GM12878 (cell line): ENCODE measurements at regions not wholly inside any gene's neighbourhood (a gene's known extent, or its start where the extent isn't known, plus 50 kb on each side); places are given as distances from the start of the nearest gene placed in this dataset.

Source experiments
- ATAC-seq: fragments of 200-7000 bp; cut with Tn5 transposase; 3 replicates; pipeline ENCODE4 v1.9.1; 2020; ENCODE audit warnings: mild to moderate bottlenecking, moderate library complexity
- BruUV-seq: library from RNA; stranded (reverse); fragments of 400-500 nt; replicated peaks from 2 replicates; lab custom pipeline; 2021; lab: Mats Ljungman, UMichigan
- CTCF ChIA-PET: fragments of 300-600 bp; sonication (Branson Sonifier 250); formaldehyde crosslinking; extraction: SDS; loops from one replicate; lab custom pipeline; 2021; ENCODE audit warnings: inconsistent platforms; lab: Yijun Ruan, JAX
- POLR2A ChIA-PET: fragments of 350-600 bp; formaldehyde crosslinking; extraction: SDS; loops from one replicate; lab custom pipeline; 2021; ENCODE audit warnings: inconsistent platforms; lab: Charles Lee
- RAD21 ChIA-PET: fragments of 300-600 bp; sonication (Branson Sonifier 250); formaldehyde crosslinking; loops from one replicate; lab custom pipeline; 2023; ENCODE audit warnings: antibody characterized with exemption; ENCODE audit not compliant: unreplicated experiment; lab: Charles Lee
- SMC1A ChIA-PET: fragments of 300-600 bp; sonication (Branson Sonifier 250); formaldehyde crosslinking; loops from one replicate; lab custom pipeline; 2023; ENCODE audit not compliant: unreplicated experiment, uncharacterized antibody; lab: Charles Lee
- DNase-seq: peaks from one replicate; pipeline ENCODE4 v3.0.0-alpha.2; 2011; ENCODE audit warnings: low read depth, low spot score
- FAIRE-seq: peaks from 3 replicates; lab custom pipeline; 2011; peaks lifted over from hg19 to GRCh38; lab: Jason Lieb, UNC
- H2AFZ ChIP-seq: 2 replicates; pipeline ENCODE4 v1.6.0; 2011; ENCODE audit warnings: low read depth, low read length, control low read depth; ENCODE audit not compliant: control insufficient read depth
- H3K27ac ChIP-seq: 2 replicates; pipeline ENCODE4 v1.5.1; 2011; ENCODE audit warnings: control low read depth; ENCODE audit not compliant: control insufficient read depth, insufficient read depth
- H3K27me3 ChIP-seq, 2 experiments: replicated peaks in 1 of 2; 2 replicates each; pipeline versions ENCODE4 v1.6.0 to v1.6.1; 2011; ENCODE audit warnings: low read length in 1 of 2; ENCODE audit not compliant: control insufficient read depth in 2 of 2, insufficient read depth in 2 of 2
- H3K36me3 ChIP-seq, 2 experiments: 2 replicates each; pipeline ENCODE4 v1.5.1; 2011; ENCODE audit warnings: low read length in 1 of 2; ENCODE audit not compliant: control insufficient read depth in 2 of 2, insufficient read depth in 2 of 2
- H3K4me1 ChIP-seq: 2 replicates; pipeline ENCODE4 v1.6.1; 2011; ENCODE audit warnings: mild to moderate bottlenecking, low read length, moderate library complexity, mixed read lengths; ENCODE audit not compliant: control insufficient read depth, insufficient read depth
- H3K4me2 ChIP-seq: 2 replicates; pipeline ENCODE4 v1.6.0; 2011; ENCODE audit warnings: control low read depth; ENCODE audit not compliant: control insufficient read depth, insufficient read depth
- H3K4me3 ChIP-seq: fragments of 200-600 bp; sonication (generic); 2 replicates; pipeline ENCODE4 v1.5.1; 2016
- H3K79me2 ChIP-seq: 2 replicates; pipeline ENCODE4 v1.6.0; 2011; ENCODE audit warnings: low read length; ENCODE audit not compliant: control insufficient read depth, insufficient read depth
- H3K9ac ChIP-seq: 2 replicates; pipeline ENCODE4 v1.8.0; 2011; ENCODE audit warnings: low read length, control low read depth, mixed read lengths; ENCODE audit not compliant: control insufficient read depth, insufficient read depth
- H3K9me3 ChIP-seq: replicated peaks from 3 replicates; pipeline ENCODE4 v1.5.1; 2011; ENCODE audit warnings: mild to moderate bottlenecking, low read length; ENCODE audit not compliant: control insufficient read depth, insufficient read depth
- H4K20me1 ChIP-seq: 2 replicates; pipeline ENCODE4 v1.6.0; 2011; ENCODE audit not compliant: control insufficient read depth, insufficient read depth
- CHD4 ChIP-seq: fragments of 200-600 bp; sonication (generic); IDR thresholded peaks from 2 replicates; pipeline ENCODE4 v1.6.1; 2016; ENCODE audit warnings: mild to moderate bottlenecking
- CUX1 ChIP-seq: IDR thresholded peaks from 2 replicates; pipeline ENCODE4 v1.6.1; 2012; ENCODE audit warnings: improper control_type of control experiment, low read depth, low read length; ENCODE audit not compliant: insufficient replicate concordance
- DPF2 ChIP-seq: fragments of 450-650 bp; IDR thresholded peaks from 2 replicates; pipeline ENCODE4 v1.6.1; 2017; ENCODE audit warnings: mild to moderate bottlenecking
- GATAD2B ChIP-seq: fragments of 450-650 bp; conservative IDR thresholded peaks from 2 replicates; pipeline ENCODE4 v1.6.1; 2017; ENCODE audit warnings: low read depth, mild to moderate bottlenecking, moderate library complexity
- KDM1A ChIP-seq: fragments of 200-600 bp; sonication (generic); IDR thresholded peaks from 2 replicates; pipeline ENCODE4 v1.6.1; 2016; ENCODE audit warnings: borderline replicate concordance
- PAX8 ChIP-seq: fragments of 450-650 bp; IDR thresholded peaks from 2 replicates; pipeline ENCODE4 v1.6.1; 2017; ENCODE audit warnings: mild to moderate bottlenecking, moderate library complexity
- SP1 ChIP-seq: IDR thresholded peaks from one replicate; pipeline ENCODE4 v1.6.1; 2011; ENCODE audit warnings: low read depth, low read length
- ZNF687 ChIP-seq: fragments of 450-650 bp; IDR thresholded peaks from 2 replicates; pipeline ENCODE4 v1.6.1; 2017; ENCODE audit warnings: mild to moderate bottlenecking, moderate library complexity
- WGBS: methylation state at CpG from one replicate; pipeline ENCODE4 v1.1.6; 2016; ENCODE audit warnings: low lambda C conversion rate; ENCODE audit not compliant: insufficient replicate concordance, insufficient coverage; ENCODE audit errors: missing lambda C conversion rate; 5-methylcytosine and 5-hydroxymethylcytosine counted together
- in situ Hi-C: fragments of 300-500 bp; cut with MboI; formaldehyde crosslinking; loops from 9 replicates; pipeline ENCODE4 v1.14.3; 2018; ENCODE audit warnings: mixed read lengths
- intact Hi-C: fragments of 100-400 bp; cut with micrococcal nuclease; formaldehyde crosslinking; loops from one replicate; pipeline ENCODE4 v1.14.2; 2022; ENCODE audit not compliant: unreplicated experiment
- TF ChIP-seq, protein P1 (sequence below): IDR thresholded peaks from 2 replicates; pipeline ENCODE4 v1.6.1; 2011; ENCODE audit warnings: low read depth, mild to moderate bottlenecking, low read length, moderate library complexity, borderline replicate concordance; ENCODE audit errors: extremely low read depth

GRCh38 chr5:71811779-71812178 is 92.7 kb downstream of the CARTPT start:
- WGBS: 91% methylated on average over 2 of the region's 2 CpGs
- H3K27me3 ChIP-seq: no peaks in the 10 kb centered on the region; a peak in 1 of 4 replicates
- ChIA-PET CTCF (no interaction called here), RAD21 (no interaction called here), POLR2A (no interaction called here), SMC1A (no interaction called here)
- TF ChIP-seq DPF2: no peak
- H3K4me1 ChIP-seq: no peaks in the 10 kb centered on the region
- in situ Hi-C loops (no loop called here), intact Hi-C loops (no loop called here)
- H3K36me3 ChIP-seq: no peaks in the 10 kb centered on the region
- FAIRE-seq (no peak), DNase-seq (no peak), ATAC-seq (no peak)
- H3K27ac ChIP-seq: no peak overlapping the region
- no peak overlapping the region for H3K4me2 ChIP-seq
- H3K9me3 ChIP-seq: no peaks in the 10 kb centered on the region
- no TSS peak for BruUV-seq
- no peaks in the 10 kb centered on the region for H4K20me1 ChIP-seq
- no peak overlapping the region for H2AFZ ChIP-seq
- no peak overlapping the region for H3K9ac ChIP-seq
- H3K79me2 ChIP-seq: no peaks in the 10 kb centered on the region
- H3K4me3 ChIP-seq: no peak overlapping the region

DNA sequence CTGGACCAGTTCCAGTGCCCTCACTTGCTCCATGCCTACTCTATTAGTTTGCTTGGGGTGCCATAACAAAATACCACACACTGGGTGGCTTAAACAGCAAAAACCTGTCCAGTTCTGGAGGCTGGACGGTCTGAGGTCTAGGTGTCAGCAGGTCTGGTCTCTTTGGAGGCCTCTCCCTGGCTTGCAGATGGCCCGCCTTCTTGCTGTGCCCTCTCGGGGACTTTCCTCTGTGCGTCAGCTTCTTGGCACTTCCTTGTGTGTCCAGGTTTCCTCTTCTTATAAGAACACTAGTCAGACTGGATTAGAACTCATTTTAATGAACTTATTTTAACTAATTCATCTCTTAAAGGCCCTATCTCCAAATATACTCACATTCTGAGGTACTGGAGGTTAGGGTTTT is 97.2 kb downstream of the CARTPT start:
- Histone ChIP-seq H3K4me2 (no peak overlapping the region), H2AFZ (no peak overlapping the region), H3K9me3 (no peaks in the 10 kb centered on the region; the same call in 2 of the 3 replicates), H3K9ac (no peak overlapping the region), H3K4me3 (no peak overlapping the region), H3K27me3 (no peaks in the 10 kb centered on the region; a peak in 1 of 4 replicates), H3K36me3 (no peaks in the 10 kb centered on the region), H4K20me1 (no peaks in the 10 kb centered on the region), H3K4me1 (no peaks in the 10 kb centered on the region), H3K79me2 (no peaks in the 10 kb centered on the region), H3K27ac (no peak overlapping the region)
- SMC1A ChIA-PET: no interaction called here
- ATAC-seq (no peak), DNase-seq (no peak), FAIRE-seq (no peak)
- no TSS peak for BruUV-seq
- POLR2A ChIA-PET: no interaction called here
- 66% methylated on average over 4 of the region's 4 CpGs for WGBS
- intact Hi-C loops (no loop called here), in situ Hi-C loops (no loop called here)
- RAD21 ChIA-PET: no interaction called here
- CTCF ChIA-PET: interaction anchor here (0.6 kb wide), 1 partner anchor 202 kb away, joined by 3 read pairs; no protein-coding TSS in a partner anchor
- TF ChIP-seq KDM1A: no peak
- TF ChIP-seq PAX8: no peak
- TF ChIP-seq ZNF687: no peak
- TF ChIP-seq GATAD2B: no peak
- TF ChIP-seq, protein P1, sequence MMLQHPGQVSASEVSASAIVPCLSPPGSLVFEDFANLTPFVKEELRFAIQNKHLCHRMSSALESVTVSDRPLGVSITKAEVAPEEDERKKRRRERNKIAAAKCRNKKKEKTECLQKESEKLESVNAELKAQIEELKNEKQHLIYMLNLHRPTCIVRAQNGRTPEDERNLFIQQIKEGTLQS: no peak
- TF ChIP-seq CHD4: no peak
- no peak for TF ChIP-seq SP1
- no peak for TF ChIP-seq CUX1
